ENCODE measurements at regions not wholly inside any gene's neighbourhood (a gene's known extent, or its start where the extent isn't known, plus 50 kb on each side); places are given as distances from the start of the nearest gene placed in this dataset.

DNA sequence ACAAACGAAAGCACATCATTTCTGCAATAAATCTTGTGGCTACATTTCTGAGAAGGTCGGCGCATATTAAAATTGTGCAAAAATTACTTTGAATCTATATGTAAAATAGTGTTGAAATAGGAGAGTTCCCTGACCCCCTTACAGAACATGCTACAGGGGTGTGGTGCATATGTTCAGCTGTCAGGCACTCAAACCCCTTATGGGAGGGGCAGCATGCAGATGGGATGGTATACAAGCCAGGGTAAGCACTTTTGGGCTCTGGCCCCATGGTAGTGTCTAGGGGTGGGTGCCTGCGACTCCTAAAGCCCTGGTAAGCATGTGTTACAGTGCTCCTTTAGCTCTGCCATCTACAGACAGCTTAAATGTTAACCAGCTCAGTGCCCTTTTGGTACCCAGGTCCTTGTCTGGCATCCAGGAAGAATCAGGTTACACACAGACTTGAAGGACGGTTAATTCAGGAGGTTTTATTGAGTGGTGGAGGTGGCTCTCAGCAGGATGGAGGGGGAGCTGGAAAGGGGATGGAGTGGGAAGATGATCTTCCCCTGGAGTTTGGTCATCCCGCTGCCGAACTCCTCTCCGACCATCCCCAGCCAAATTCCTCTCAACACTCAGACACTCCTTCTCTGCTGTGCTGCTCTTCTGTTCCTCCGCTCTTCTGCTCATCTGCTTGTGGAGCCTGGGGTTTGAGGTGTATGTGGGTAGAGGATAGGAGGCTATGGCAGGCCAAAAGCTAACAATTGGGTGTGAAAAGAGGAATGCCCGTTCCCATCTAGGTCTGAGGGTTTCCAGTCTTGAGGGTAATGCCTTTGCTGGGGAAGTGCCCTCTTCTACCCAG lies 84.6 kb upstream of the RASEF start:
- Mint-ChIP-seq H3K27ac (no peak overlapping the region), H3K4me3 (no peak overlapping the region), H3K36me3 (ENCODE audit: insufficient read depth in 1 of 3, low read depth in 3 of 3) (no peaks in the 10 kb centered on the region), H3K9me3 (peaks cover 0 to 5% of the 10 kb centered on the region in 2 experiments; a peak in 2 of 5 replicates), H3K4me1 (no peaks in the 10 kb centered on the region), H3K27me3 (ENCODE audit: low read depth) (no peaks in the 10 kb centered on the region; the same call in 1 of the 2 replicates)
- H3T11ph ChIP-seq (ENCODE audit: low read length): no peak overlapping the region
- no peaks in the 10 kb centered on the region for H3K23me2 ChIP-seq (ENCODE audit: insufficient read length, low read depth, low read length, poor library complexity, severe bottlenecking)
- H2BK12ac ChIP-seq (ENCODE audit: insufficient read length, low read depth, low read length): no peak overlapping the region
- H2AK5ac ChIP-seq (ENCODE audit: insufficient read length, low read length): no peak overlapping the region
- H2BK120ac ChIP-seq (ENCODE audit: low read depth, low read length, poor library complexity, severe bottlenecking): no peak overlapping the region
- H3K18ac ChIP-seq (ENCODE audit: insufficient read length, low read depth, low read length): no peak overlapping the region
- H3K27ac ChIP-seq (ENCODE audit: insufficient read length, low read depth, low read length): no peak overlapping the region
- no peak overlapping the region for H2BK20ac ChIP-seq (ENCODE audit: low read depth, low read length, poor library complexity, severe bottlenecking)
- TF ChIP-seq, protein P1, sequence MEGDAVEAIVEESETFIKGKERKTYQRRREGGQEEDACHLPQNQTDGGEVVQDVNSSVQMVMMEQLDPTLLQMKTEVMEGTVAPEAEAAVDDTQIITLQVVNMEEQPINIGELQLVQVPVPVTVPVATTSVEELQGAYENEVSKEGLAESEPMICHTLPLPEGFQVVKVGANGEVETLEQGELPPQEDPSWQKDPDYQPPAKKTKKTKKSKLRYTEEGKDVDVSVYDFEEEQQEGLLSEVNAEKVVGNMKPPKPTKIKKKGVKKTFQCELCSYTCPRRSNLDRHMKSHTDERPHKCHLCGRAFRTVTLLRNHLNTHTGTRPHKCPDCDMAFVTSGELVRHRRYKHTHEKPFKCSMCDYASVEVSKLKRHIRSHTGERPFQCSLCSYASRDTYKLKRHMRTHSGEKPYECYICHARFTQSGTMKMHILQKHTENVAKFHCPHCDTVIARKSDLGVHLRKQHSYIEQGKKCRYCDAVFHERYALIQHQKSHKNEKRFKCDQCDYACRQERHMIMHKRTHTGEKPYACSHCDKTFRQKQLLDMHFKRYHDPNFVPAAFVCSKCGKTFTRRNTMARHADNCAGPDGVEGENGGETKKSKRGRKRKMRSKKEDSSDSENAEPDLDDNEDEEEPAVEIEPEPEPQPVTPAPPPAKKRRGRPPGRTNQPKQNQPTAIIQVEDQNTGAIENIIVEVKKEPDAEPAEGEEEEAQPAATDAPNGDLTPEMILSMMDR (conservative IDR thresholded peaks at IDR 0.05): no peak
- no peak overlapping the region for H3K23ac ChIP-seq (ENCODE audit: insufficient read length, low read depth, low read length)
- H3K79me1 ChIP-seq (ENCODE audit: insufficient read depth, low read depth, low read length, poor library complexity, severe bottlenecking): no peaks in the 10 kb centered on the region
- no peaks in the 10 kb centered on the region for H4K20me1 ChIP-seq (ENCODE audit: control insufficient read depth, insufficient read depth, insufficient read length)
- H2BK15ac ChIP-seq (ENCODE audit: low read depth, low read length): no peak overlapping the region; the same call in 1 of the 2 replicates
- no CpG with 5 or more reads among the region's 10 CpGs for WGBS (ENCODE audit: extremely low coverage, insufficient read length, low lambda C conversion rate)
- H3K79me2 ChIP-seq (ENCODE audit: insufficient read depth, low read length): no peaks in the 10 kb centered on the region
- no peaks in the 10 kb centered on the region for H3K4me1 ChIP-seq (ENCODE audit: insufficient read depth, low read length)
- H3K14ac ChIP-seq (ENCODE audit: insufficient read depth, low read length): no peak overlapping the region
- H4K5ac ChIP-seq (ENCODE audit: insufficient read length, low read depth, low read length): no peak overlapping the region
- no peak overlapping the region for H3K4ac ChIP-seq (ENCODE audit: low read depth, low read length)
- DNase-seq: no peak
- no peak overlapping the region for H4K8ac ChIP-seq (replicated peaks; ENCODE audit: insufficient read length, low read depth, low read length)
- no peak overlapping the region for H2BK5ac ChIP-seq (ENCODE audit: insufficient read length, low read length)
- H3K27me3 ChIP-seq (ENCODE audit: insufficient read depth, low read length): no peaks in the 10 kb centered on the region
- H2AFZ ChIP-seq (ENCODE audit: low read length): no peak overlapping the region
- H4K91ac ChIP-seq (ENCODE audit: insufficient read length, low read depth, low read length): no peak overlapping the region
- no peak overlapping the region for H3K4me2 ChIP-seq (ENCODE audit: insufficient read depth, insufficient read length, low read length)
- H3K9me3 ChIP-seq (ENCODE audit: control insufficient read depth, low read depth, low read length): no peaks in the 10 kb centered on the region
- no peak overlapping the region for H3K56ac ChIP-seq (ENCODE audit: insufficient read length, low read depth, low read length)
- H3K9ac ChIP-seq (ENCODE audit: extremely low read depth, insufficient read length, low read length): no peak overlapping the region
